ENCODE measurements at regions not wholly inside any gene's neighbourhood (a gene's known extent, or its start where the extent isn't known, plus 50 kb on each side); places are given as distances from the start of the nearest gene placed in this dataset.

DNA sequence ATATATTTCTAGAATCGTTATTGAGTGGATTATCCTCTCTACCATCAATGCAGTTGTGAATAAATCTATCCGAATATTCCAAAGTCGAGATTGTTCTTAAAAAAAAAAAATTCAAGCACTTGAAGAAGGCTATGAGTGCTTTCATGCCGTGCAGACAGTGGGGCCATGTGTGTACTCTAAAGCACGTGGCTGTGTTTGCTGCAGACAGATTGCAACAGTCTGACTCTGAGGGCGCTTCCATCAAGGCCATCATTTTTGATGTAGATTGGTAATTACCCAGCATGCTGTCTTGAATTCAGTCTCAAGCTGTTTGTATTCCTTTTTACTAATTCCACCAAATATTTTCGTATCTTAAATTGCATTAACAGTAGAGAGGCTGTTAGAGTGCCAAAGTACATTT is 325.9 kb upstream of the LINC00305 start:
- DNase-seq (ENCODE audit: extremely low read depth, low read depth): no peak

DNA sequence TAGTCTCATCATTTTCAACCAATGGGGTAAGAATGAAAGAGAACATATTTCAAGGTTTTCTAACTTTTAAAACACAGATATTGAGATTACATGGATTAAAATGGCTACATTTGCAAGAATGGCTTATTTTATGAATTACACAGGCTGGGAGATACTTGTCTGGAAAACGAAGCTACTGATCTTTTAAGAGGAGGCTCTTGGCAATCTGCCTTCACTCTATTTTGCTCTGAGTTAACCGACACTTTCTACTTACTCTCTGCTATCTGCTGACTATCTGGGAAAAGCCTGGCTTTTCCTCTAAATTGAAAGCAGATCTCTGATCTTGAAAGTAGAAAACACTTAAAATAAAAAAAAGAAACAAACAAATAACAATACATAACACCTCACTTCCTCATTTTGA is 325.4 kb upstream of the LINC00305 start:
- H3K4me3 ChIP-seq (replicated peaks; ENCODE audit: low read depth, low read length): no peak overlapping the region
- DNase-seq (ENCODE audit: extremely low read depth, low read depth): no peak
- TF ChIP-seq, protein P1, sequence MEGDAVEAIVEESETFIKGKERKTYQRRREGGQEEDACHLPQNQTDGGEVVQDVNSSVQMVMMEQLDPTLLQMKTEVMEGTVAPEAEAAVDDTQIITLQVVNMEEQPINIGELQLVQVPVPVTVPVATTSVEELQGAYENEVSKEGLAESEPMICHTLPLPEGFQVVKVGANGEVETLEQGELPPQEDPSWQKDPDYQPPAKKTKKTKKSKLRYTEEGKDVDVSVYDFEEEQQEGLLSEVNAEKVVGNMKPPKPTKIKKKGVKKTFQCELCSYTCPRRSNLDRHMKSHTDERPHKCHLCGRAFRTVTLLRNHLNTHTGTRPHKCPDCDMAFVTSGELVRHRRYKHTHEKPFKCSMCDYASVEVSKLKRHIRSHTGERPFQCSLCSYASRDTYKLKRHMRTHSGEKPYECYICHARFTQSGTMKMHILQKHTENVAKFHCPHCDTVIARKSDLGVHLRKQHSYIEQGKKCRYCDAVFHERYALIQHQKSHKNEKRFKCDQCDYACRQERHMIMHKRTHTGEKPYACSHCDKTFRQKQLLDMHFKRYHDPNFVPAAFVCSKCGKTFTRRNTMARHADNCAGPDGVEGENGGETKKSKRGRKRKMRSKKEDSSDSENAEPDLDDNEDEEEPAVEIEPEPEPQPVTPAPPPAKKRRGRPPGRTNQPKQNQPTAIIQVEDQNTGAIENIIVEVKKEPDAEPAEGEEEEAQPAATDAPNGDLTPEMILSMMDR (IDR thresholded peaks at IDR 0.05; ENCODE audit: low read depth, low read length, missing control alignments): no peak

More for the DNA sequence above, 325.9 kb upstream of the LINC00305 start:
- TF ChIP-seq, protein P1 (IDR thresholded peaks at IDR 0.05; ENCODE audit: low read depth, low read length, missing control alignments): no peak
- H3K4me3 ChIP-seq (replicated peaks; ENCODE audit: low read depth, low read length): no peak overlapping the region

DNA sequence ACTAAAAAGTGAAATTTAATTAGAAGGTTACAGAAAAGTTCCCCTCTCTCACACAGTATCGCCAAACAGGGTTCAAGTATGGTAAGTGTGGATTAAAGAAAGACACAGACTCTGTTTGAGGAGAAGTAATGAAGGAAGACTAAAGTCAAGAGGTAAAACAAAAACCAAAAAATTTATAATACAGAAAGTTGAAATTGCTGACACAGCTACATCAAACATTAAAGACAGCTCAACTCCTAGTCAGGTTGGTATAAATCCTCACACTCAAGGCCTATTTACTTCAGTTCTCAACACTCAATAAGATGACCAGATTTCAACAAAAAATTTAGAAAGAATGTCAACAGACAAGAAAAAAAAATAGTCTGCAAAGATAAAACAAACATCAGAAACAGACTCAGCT is 300.5 kb upstream of the LINC00305 start:
- no peak overlapping the region for H3K4me3 ChIP-seq (replicated peaks; ENCODE audit: low read depth, low read length)
- TF ChIP-seq, protein P1 (IDR thresholded peaks at IDR 0.05; ENCODE audit: low read depth, low read length, missing control alignments): no peak
- DNase-seq (ENCODE audit: extremely low read depth, low read depth): no peak

DNA sequence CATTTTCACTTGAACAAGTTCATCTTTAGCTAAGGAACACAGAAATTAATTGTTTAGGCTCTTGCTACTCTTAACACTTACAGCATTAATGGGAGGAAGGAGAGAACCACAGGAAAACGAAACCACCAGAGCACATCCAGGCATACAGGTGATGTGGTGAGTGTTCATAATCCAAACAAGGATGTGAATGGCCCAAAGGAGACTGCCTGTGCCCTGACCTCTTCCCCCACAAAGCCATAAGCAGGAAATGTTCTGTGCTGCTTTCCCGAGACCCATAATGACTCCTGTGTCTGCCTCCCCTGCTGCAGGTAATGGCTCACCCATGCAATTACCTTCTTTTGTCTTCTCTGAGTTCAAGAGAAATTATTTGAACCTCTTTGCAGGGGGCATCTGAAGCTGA is 295.9 kb upstream of the LINC00305 start:
- H3K4me3 ChIP-seq (replicated peaks; ENCODE audit: low read depth, low read length): no peak overlapping the region
- TF ChIP-seq, protein P1 (IDR thresholded peaks at IDR 0.05; ENCODE audit: low read depth, low read length, missing control alignments): no peak
- DNase-seq (ENCODE audit: extremely low read depth, low read depth): no peak

DNA sequence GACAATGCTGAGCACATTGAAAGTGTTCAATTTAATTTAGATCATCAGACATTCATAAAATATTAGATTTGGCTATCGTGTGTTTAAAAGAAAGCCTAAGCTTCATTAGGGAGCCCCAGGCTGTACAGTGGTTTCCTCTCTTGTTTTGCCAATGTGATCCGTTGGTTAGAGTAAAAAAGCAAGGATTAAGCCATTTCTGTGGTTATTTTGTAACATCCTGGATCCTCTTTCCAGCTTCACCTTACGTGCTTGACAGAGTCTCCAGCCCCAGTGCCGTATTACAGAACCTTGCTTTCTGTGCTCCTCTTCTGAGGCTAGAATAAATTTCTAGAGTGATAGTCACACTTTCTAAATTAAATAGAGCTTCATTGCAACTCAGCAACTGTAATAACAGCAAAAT is 289.3 kb upstream of the LINC00305 start:
- no peak for DNase-seq (ENCODE audit: extremely low read depth, low read depth)
- no peak overlapping the region for H3K4me3 ChIP-seq (replicated peaks; ENCODE audit: low read depth, low read length)
- TF ChIP-seq, protein P1 (IDR thresholded peaks at IDR 0.05; ENCODE audit: low read depth, low read length, missing control alignments): no peak

DNA sequence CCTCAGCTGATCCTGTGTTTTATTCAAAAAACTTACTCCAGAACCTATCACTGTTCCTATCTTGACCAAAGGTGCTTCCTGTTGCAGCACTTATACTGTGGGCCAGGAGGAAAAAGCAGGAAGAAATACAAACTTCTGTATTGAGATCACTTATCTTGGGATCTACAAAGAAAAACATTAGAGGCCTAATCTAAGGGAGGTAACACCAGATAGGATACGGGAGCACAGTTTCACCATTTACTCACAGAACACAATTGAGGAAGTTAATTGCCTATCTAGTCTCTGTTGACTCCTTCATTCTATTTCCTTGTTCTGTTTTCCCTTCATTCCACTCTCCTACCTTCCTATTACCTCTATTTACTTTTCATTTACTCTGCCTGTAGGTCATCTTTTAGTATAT is 287.2 kb upstream of the LINC00305 start:
- no peak for DNase-seq (ENCODE audit: extremely low read depth, low read depth)

DNA sequence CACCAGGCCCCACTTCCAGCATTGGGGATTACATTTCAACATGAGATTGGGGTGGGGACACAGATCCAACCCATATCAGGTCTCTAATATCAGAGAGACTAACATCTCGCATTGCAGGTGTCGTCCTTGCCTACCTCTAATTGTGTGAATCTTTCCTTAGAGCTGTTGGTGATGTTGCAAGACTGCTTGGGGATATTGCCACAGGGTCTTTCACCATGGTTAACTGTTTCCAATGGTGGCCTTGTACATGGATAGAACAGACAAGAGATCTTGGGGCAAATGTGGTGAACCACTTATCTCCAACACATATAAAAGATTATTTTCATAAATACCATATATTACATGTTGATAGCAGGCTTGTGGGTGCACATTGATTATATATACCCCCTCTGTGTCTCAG is 270.3 kb upstream of the LINC00305 start:
- no peak overlapping the region for H3K4me3 ChIP-seq (replicated peaks; ENCODE audit: low read depth, low read length)
- DNase-seq (ENCODE audit: extremely low read depth, low read depth): no peak
- TF ChIP-seq, protein P1 (IDR thresholded peaks at IDR 0.05; ENCODE audit: low read depth, low read length, missing control alignments): no peak

More for the DNA sequence above, 287.2 kb upstream of the LINC00305 start:
- TF ChIP-seq, protein P1 (IDR thresholded peaks at IDR 0.05; ENCODE audit: low read depth, low read length, missing control alignments): no peak
- no peak overlapping the region for H3K4me3 ChIP-seq (replicated peaks; ENCODE audit: low read depth, low read length)
